Kasumi-1 (cell line): ENCODE measurements at regions not wholly inside any gene's neighbourhood (a gene's known extent, or its start where the extent isn't known, plus 50 kb on each side); places are given as distances from the start of the nearest gene placed in this dataset.
"Not testable (repeated sequence)": the region's sequence is repeated elsewhere in the genome, so short reads cannot be mapped to it uniquely, and the experiment has no call there.

Experiments used
- DNase-seq, 2 experiments: peaks; one replicate each; lab custom pipeline; 2025; lab: John Stamatoyannopoulos, UW

GRCh38 chr18:14336017-14336416 lies 203.8 kb upstream of the ZNF519 start:
- not testable (repeated sequence) for DNase-seq

DNA sequence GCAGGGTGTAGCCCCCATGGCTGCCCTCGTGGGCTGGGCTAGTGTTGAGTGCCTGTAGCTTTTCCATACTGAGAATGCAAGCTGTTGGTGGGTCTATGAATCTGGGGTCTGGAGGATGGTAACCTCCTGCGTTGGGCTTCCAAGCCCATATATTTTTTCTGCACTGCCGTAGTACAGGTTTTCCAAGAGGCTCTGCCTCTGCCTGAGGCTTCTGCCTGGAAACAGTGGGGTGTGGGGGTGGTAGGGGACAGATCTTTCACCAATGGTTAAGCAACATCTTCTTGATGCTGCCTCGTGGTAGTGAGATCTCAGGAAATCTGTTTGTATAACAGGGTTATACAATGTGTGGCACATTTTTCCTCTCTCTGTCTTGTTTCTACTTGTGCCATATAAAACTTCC lies 189.0 kb upstream of the ZNF519 start:
- peak in 1 of 2 experiments; percentile 2 for DNase-seq

DNA sequence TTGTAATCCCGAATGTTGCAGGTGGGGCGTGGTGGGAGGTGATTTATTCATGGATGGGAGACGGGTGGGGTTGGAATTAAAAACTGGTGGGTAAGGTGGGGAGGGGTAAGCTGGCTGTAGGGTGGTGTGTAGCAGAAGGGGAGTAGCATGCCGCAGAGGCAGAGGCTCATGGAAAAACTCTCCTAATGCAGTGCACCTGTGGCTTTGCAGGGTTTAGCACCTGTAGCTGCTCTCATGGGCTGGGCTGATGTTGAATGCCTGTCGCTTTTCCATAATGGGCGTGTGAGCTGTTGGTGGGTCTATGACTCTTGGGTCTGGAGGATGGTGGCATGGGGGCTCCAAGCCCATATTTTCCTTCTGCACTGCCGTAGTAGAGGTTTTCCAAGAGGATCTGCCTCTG lies 169.0 kb upstream of the ZNF519 start:
- DNase-seq = not testable (repeated sequence)

GRCh38 chr18:14295081-14295480 lies 162.8 kb upstream of the ZNF519 start:
- DNase-seq = not testable (repeated sequence)

GRCh38 chr18:14285053-14285452 lies 152.8 kb upstream of the ZNF519 start:
- DNase-seq = no peak

GRCh38 chr18:14275391-14275790 lies 143.2 kb upstream of the ZNF519 start:
- not testable (repeated sequence) for DNase-seq

- not testable (repeated sequence) for DNase-seq
Measured at GRCh38 chr18:14265637-14266410, 133.6 kb upstream of the ZNF519 start.

DNA sequence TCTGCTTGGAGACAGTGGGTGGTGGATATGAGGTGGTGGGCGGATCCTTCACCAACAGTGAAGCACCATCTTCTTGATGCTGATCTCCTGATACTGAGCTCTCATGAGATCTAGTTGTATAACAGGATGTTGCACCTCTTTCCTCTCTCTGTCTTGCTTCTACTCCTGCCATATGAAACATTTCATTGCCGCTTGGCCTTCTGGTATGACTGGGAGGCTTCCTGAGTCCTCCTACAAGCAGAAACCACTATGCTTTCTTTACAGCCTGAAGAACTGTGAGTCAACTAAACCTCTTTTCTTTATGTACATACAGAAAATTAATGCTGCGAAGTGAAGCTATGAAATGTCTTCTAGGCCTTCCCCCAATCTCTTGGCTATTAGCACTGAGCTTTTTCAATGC lies 130.6 kb upstream of the ZNF519 start:
- not testable (repeated sequence) for DNase-seq

DNA sequence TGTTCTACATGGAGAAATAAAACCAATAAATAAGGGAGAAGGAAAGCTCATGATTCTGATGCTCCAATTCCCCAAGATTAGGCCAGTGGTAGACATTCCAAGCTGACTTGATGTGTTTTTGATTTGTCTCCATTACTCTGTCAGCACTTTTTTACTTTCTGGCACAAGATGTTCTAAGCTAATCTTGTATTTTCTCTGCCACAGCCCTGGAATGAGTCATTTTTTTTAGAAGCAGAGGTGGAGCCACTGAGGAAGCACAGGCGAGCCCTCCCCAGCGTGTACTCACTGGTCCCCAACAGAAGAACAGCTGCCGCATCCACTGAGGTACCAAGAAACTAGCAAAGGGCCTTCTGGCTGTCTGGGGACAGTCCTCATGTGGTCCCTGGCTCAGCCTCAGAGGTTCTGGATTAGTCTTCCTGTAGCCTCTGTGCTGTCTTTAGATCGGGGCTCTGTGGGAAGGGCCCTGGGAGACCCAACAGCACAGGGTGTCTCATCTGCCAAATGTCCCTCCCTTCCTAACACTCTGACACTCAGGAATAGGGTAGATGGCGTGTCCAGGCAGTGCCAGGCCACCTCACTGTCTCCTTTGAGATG lies 117.9 kb upstream of the ZNF519 start:
- DNase-seq = not testable (repeated sequence)

- DNase-seq = not testable (repeated sequence)
Measured at GRCh38 chr18:14239224-14239623, 107.0 kb upstream of the ZNF519 start.

DNA sequence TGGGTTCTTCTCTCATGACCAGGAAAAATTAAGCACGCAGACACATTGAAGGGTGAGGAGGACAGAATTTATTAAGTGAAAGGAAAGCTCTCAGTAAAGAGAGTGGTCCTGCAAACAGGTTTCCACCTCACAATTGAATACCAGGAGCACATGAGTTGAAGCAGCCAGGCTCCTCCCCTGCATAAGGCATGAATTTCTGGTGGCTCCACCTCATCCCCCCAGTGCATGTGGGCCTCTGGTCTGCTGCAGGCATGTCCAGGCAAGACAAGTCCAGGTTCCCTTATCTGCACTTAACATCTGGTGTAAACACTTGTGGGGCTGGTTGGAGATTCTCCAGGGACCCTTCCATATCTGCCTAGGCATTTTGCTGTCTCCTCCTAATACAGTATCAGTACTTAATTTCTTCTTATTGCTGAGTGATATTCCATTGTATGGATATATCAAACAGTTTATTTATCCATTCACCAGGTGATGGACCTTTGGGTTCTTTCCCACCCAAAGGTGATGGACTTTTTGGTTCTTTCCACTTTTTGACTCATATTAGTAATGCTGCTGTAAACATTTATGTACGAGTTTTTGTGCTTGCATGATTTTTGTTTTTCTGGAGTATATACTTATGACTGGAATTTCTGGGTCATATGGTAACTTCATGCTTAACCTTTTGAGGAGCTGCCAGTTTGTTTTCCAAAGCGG lies 104.3 kb upstream of the ZNF519 start:
- DNase-seq = not testable (repeated sequence)

GRCh38 chr18:14225286-14225679 lies 93.0 kb upstream of the ZNF519 start:
- DNase-seq = not testable (repeated sequence)

DNA sequence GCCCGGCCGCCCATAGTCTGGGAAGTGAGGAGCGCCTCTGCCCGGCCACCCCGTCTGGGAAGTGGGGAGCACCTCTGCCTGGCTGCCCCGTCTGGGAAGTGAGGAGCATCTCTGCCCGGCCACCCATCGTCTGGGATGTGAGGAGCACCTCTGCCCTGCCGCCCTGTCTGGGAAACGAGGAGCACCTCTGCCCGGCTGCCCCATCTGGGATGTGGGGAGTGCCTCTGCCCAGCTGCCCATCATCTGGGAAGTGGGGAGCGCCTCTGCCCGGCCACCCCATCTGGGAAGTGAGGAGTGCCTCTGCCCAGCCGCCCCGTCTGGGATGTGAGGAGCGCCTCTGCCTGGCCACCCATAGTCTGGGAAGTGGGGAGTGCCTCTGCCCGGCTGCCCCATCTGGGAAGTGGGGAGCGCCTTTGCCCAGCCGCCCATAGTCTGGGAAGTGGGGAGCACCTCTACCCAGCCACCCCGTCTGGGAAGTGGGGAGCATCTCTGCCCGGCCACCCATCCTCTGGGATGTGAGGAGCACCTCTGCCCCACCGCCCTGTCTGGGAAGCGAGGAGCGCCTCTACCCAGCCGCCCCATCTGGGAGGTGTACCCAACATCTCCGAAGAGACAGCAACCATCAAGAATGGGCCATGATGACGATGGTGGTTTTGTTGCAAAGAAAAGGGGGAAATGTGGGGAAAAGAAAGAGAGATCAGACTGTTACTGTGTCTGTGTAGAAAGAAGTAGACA lies 92.5 kb upstream of the ZNF519 start:
- not testable (repeated sequence) for DNase-seq

- not testable (repeated sequence) for DNase-seq
Measured at GRCh38 chr18:14223919-14224318, 91.7 kb upstream of the ZNF519 start.

GRCh38 chr18:14223231-14223822 lies 91.1 kb upstream of the ZNF519 start:
- not testable (repeated sequence) for DNase-seq

DNA sequence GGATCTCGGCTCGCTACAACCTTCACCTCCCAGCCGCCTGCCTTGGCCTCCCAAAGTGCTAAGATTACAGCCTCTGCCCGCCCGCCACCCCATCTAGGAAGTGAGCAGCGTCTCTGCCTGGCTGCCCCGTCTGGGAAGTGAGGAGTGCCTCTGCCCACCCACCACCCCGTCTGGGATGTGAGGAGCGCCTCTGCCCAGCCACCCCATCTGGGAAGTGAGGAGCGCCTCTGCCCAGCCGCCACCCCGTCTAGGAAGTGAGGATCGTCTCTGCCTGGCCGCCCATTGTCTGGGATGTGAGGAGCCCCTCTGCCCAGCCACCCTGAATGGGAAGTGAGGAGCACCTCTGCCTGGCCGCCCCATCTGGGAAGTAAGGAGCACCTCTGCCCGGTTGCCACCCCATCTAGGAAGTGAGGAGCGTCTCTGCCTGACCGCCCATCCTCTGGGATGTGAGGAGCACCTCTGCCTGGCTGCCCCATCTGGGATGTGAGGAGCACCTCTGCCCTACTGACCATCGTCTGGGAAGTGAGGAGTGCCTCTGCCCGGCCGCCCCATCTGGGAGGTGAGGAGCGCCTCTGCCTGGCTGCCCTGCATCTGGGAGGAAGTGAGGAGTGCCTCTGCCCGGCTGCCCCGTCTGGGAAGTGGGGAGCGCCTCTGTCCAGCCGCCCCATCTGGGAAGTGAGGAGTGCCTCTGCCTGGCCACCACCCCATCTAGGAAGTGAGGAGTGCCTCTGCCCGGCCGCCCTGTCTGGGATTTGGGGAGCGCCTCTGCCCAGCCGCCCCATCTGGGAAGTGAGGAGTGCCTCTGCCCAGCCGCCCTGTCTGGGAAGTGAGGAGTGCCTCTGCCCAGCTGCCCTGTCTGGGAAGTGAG lies 90.4 kb upstream of the ZNF519 start:
- DNase-seq = not testable (repeated sequence)

DNA sequence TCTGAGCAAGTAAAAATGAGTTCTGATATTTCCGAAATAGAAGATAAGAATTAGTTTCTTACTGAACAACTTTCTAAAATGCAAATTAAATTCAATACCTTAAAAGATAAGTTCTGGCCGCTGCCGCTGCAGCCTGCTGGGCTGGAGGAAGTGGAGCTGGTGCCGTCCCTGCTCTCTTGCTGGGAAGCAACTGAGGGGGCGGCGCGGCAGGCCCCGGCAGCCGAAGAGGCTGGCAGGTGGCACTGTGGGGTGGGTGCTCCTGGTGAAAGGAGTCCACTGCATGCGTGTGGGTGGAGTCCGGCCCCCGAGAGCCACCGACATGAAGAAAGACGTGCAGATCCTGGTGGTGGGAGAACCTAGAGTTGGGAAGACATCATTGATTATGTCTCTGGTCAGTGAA lies 89.5 kb upstream of the ZNF519 start:
- no peak for DNase-seq

GRCh38 chr18:14215952-14216351 lies 83.7 kb upstream of the ZNF519 start:
- DNase-seq = not testable (repeated sequence)

DNA sequence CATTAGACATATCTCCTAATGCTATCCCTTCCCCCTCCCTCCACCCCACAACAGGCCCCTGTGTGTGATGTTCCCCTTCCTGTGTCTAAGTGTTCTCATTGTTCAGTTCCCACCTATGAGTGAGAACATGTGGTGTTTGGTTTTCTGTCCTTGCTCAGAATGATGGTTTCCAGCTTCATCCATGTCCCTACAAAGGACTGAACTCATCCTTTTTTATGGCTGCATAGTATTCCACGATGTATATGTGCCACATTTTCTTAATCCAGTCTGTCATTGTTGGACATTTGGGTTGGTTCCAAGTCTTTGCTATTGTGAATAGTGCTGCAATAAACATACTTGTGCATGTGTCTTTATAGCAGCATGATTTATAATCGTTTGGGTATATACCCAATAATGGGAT lies 71.2 kb upstream of the ZNF519 start:
- DNase-seq = not testable (repeated sequence)

- DNase-seq = not testable (repeated sequence)
Measured at GRCh38 chr18:14190776-14191442, 58.7 kb upstream of the ZNF519 start.
